CD4-positive, alpha-beta T cell treated with Interleukin-12 subunit alpha and Interleukin-12 subunit beta, for 1 hour (primary cell): ENCODE measurements at regions not wholly inside any gene's neighbourhood (a gene's known extent, or its start where the extent isn't known, plus 50 kb on each side); places are given as distances from the start of the nearest gene placed in this dataset.
"Not testable (repeated sequence)": the region's sequence is repeated elsewhere in the genome, so short reads cannot be mapped to it uniquely, and the experiment has no call there.

Experiments used
- DNase-seq: peaks from one replicate; pipeline ENCODE4 v3.0.0-alpha.2; 2020

DNA sequence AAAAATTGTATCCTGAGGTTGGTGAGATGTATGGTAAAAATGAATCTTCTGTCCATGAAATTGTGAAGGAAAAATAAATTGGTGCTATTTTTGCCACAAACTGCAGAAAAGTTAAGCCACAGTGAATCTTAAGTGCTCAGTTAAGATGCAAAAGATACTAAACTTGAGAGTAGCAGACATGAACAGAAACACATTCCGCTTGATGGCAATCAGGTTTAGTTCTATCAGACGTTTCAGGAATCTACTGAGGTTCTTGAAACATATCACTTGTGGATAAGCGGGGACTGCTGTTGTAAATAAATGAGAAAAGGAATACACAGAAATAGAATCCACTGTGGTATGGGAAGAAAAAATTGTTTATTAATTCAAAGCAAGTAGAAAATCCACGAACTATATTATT is 311.2 kb upstream of the PRR16 start:
- no peak for DNase-seq

- DNase-seq = no peak
These were observed 310.5 kb upstream of the PRR16 start for GRCh38 chr5:120153551-120153950.

DNA sequence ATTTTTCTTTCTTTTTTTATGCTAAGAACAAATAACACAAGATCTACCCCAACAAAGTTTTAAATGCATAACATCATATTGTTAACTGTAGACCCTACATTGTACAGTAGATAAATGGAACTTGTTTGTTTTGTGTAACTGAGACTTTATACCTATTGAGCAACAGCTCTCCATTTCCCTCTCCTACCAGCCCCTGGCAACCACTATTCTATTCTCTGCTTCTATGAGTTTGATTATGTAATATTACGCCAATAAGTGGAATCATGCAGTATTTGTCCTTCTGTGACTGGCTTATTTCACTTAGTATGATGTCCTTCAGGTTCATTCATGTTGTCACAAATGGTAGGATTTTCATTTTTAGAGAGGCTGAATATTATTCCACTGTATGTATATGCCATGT is 308.2 kb upstream of the PRR16 start:
- DNase-seq = no peak

- no peak for DNase-seq
These were observed 305.9 kb upstream of the PRR16 start for GRCh38 chr5:120158211-120158610.

DNA sequence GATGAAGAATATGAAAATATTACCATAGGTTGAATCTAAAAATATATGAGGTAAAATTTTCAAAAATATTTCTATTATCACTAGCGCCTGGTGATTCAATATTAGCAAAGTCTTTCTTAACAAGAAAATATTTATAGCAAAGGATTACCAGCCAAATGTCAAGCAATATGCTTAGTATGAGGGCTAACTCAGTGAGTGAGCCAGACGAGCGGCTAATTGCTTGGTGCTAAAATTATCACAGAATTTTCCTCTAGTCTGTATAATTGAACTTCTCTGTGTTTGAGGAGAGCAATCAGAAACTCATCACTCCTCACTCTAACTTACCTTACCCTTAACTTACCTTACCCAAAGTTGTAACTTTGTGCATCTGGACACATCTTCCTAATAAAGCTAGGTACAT is 304.9 kb upstream of the PRR16 start:
- DNase-seq = no peak

GRCh38 chr5:120160124-120160895 is 303.8 kb upstream of the PRR16 start:
- DNase-seq = no peak

DNA sequence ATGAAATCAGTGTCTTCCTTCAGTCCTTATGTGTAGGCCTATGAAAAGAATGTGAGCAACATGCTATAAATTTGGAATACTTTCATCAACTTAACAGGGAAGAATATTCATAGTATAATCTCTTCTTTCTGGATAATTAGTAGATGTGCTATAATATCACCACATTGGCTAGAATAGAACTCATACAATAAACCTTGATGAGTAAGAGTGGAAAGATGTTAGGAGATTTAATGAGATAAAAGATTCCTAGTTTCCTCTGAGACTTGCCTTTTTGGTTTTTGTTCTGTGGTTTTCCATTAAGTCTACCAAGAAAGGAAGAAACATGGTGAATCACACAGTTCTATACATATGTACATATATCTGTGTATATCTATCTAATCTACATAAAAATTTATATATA is 301.8 kb upstream of the PRR16 start:
- DNase-seq = no peak

GRCh38 chr5:120164037-120164436 is 300.1 kb upstream of the PRR16 start:
- DNase-seq = no peak

- no peak for DNase-seq
These were observed 299.1 kb upstream of the PRR16 start for GRCh38 chr5:120164986-120165385.

DNA sequence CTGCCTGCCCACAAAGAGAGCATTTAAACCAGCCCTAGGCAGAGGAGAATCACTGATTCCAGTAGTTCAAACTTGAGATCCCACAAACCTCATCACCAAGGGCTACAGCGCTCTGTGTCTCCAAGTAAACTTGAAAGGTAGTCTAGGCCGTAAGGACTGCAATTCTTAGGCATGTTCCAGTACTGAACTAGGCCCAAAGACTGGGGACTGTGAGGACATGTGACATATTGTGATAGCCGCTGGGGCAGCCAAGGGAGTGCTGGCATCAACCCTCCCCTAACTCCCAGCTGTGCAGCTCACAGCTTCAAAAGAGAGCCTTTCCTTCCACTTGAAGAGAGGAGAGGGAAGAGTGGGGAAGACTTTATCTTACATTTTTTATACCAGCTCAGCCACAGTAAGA is 291.0 kb upstream of the PRR16 start:
- no peak for DNase-seq

DNA sequence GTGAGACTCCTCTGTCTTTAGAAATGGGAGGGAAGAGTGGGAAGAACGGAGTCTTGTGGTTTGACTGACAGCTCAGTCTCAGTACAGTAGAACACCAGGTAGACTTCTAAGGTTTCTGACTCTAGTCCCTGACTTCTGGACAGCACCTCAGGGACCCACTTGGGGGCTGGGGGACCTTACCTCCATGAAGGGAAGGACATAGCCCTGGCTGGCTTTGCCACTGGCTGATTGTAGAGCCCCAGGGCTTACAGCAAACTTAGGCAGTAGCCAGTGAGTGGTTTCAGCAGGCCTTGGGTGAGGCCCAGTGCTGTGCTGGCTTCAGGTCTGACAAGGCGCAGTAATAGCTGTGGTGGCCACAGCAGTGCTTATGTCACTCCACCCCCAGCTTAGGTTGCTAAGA is 290.0 kb upstream of the PRR16 start:
- no peak for DNase-seq

DNA sequence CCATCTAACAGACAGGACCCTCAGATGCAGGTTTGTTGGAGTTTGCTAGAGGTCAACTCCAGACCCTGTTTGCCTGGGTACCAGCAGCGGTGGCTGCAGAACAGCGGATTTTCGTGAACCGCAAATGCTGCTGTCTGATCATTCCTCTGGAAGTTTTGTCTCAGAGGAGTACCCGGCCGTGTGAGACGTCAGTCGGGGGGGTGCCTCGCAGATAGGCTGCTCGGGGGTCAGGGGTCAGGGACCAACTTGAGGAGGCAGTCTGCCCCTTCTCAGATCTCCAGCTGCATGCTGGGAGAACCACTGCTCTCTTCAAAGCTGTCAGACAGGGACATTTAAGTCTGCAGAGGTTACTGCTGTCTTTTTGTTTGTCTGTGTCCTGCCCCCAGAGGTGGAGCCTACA is 282.9 kb upstream of the PRR16 start:
- not testable (repeated sequence) for DNase-seq

DNA sequence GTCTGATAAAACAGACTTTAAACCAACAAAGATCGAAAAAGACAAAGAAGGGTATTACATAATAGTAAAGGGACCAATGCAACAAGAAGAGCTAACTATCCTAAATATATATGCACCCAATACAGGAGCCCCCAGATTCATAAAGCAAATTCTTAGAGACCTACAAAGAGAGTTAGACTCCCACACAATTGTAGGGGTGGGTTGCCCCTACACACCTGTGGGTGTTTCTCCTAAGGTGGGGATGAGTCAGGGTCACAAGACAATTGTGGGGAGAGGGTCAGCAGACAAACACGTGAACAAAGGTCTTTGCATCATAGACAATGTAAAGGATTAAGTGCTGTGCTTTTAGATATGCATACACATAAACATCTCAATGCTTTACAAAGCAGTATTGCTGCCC is 269.4 kb upstream of the PRR16 start:
- DNase-seq = not testable (repeated sequence)

- no peak for DNase-seq
These were observed 264.5 kb upstream of the PRR16 start for GRCh38 chr5:120199559-120199958.

- no peak for DNase-seq
These were observed 257.0 kb upstream of the PRR16 start for GRCh38 chr5:120207129-120207528.

- no peak for DNase-seq
These were observed 247.1 kb upstream of the PRR16 start for GRCh38 chr5:120217001-120217400.

DNA sequence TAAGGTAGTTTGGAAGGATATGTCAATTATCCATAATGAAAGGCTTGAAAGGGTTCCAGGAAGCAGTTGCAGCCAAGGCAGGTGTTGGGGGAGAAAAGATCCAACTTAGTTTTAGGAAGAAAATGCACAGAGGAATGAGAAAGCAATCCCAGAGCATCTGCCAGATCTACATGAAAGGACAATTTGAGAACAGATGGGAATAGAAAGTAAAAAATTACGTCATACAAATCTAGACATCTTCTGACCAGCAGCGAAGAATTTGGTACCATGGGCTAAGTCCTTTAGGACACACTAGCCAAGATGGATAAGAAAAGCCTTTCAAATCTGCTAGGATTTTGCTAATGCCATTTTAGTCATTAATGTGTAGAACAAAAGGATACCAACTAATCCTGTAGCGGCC is 244.1 kb upstream of the PRR16 start:
- DNase-seq = no peak

DNA sequence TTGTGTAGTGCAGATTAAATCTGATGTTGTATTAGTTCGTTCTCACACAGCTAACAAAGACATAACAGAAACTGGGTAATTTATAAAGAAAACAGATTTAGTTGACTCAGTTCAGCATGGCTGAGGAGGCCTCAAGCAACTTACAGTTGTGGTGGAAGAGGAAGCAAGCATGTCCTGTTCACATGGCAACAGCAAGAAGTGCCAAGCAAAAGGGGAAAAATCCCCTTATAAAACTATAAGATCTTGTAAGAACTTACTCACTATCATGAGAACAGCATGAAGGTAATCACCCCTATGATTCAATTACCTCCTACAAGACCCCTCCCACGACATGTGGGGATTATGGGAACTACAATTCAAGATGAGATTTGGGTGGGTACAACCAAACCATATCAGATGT is 238.6 kb upstream of the PRR16 start:
- no peak for DNase-seq

- DNase-seq = no peak
These were observed 235.7 kb upstream of the PRR16 start for GRCh38 chr5:120228262-120229031.

DNA sequence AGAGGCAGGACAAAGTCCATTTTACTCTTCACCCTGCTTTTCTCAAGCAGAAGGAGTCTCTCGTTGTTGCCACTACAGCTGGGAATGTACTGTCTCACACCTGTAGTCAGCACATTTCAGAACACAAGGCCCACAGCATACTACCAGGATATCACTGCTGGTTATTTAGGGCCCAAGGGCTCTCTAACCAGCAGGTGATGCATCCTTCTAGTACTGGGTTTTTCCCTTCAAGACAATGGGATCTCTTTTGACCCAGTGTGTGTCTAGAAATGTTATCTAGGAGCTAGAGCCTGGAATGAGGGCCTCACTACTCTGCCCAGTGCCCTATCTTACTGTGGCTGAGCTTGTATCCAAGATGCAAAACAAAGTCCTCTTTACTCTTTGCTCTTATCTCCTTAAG is 235.1 kb upstream of the PRR16 start:
- DNase-seq = no peak

- no peak for DNase-seq
These were observed 232.5 kb upstream of the PRR16 start for GRCh38 chr5:120231563-120231962.

DNA sequence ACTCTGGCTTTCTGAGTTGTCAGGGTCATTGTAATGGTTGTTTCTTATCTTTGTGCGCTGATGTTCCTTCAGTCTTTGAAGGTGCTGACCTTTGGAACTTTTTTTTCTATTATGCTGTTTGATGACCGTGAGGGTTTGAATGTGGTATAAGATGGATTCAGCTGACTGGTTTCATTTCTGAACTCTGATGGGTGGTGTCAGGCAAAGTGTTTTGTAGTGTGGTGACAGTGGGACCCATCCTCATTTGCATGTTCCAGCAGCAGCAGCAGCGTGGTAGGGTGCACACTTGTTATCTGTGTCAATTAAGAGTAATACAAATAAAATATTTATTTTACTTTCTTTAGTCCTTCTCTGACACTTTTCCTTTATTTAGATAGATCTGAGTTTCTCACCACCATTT is 227.7 kb upstream of the PRR16 start:
- DNase-seq = no peak

DNA sequence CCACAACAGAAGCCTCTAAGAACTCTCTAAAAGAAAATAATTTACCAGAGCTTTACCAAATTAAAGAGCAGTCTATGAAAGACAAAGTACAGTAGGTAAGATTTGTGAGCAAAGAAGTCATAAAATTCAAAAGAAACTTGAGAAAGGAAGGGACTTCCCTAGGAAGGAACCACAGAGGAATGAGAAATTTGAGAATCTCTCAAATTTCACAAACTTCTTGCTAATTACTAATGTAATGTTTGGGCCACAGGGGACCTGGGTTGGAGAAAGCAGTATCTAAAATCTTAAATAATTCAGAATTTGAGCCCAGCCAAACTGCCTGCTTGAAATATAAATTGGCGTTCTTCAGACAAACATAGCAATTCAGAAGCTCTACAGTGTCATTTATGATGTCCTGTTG is 225.0 kb upstream of the PRR16 start:
- DNase-seq = no peak

DNA sequence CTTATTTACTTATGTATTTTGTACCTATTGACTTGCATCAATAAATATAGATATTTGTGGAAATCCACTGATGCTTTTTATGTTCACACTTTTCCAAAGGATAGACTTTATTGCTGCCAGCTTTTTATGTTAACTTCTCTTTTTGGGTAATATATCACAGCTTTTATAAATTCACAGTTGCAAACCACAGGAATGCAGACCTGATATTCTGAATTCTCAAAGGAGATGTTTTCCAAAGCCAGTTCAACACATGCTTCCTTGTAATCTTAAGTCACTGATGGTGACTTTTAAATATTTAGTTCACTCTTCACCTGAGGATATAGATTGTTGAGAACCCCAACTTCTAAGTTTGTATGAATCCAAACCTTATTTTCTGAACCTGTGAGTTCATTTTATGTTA is 223.4 kb upstream of the PRR16 start:
- no peak for DNase-seq

GRCh38 chr5:120241400-120241799 is 222.7 kb upstream of the PRR16 start:
- no peak for DNase-seq
